Activated CD8-positive, alpha-beta memory T cell treated with anti-CD3 and anti-CD28 coated beads, Interleukin-2, amount 50 U/mL, for 24 hours (primary cell): ENCODE measurements at regions not wholly inside any gene's neighbourhood (a gene's known extent, or its start where the extent isn't known, plus 50 kb on each side); places are given as distances from the start of the nearest gene placed in this dataset.
"Not testable (repeated sequence)": the region's sequence is repeated elsewhere in the genome, so short reads cannot be mapped to it uniquely, and the experiment has no call there.

Experiments used
- DNase-seq: peaks from one replicate; pipeline ENCODE4 v3.0.0-alpha.2; 2020; ENCODE audit errors: extremely low read depth

DNA sequence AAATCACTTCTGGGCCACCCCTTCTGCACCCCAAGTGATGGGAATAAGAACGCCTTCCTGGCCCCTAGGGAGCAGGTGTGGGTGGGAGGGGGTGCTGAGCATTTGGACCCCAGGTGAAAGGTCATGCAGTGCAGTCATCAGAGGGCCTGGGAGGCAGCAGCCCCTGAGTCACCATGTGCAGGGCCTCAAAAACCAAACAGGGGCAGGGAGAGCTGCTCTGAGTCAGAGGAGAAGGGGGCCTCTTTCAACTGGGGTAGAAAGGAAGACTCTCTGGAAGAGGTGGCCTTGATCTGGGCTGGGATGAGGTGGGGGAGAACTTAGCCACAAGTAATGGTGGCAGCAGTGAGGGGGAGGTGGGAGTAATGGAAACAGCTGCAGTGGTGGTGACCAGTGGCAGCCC is 164.3 kb downstream of the BUB3 start:
- DNase-seq, result no peak

- no peak for DNase-seq
These were observed 165.9 kb downstream of the BUB3 start for GRCh38 chr10:123320091-123320490.

DNA sequence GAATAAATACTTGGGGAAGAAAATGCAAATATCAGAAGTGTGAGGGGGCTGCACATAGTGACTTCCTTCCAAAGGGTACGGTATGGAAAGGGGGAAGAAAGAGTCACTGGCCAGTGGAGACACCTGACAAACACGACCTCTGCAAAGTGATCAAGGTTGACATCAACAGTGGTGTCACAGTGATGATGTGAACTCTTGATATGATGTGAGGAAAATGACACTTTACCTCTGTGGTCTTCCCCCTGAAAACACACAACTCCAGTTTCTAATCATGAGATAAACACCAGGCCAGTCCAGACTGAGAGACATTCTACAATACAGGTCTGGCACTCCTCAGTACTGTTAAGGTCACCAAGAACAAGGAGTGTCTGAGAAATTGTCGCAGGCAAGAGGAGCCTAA is 169.7 kb downstream of the BUB3 start:
- no peak for DNase-seq

DNA sequence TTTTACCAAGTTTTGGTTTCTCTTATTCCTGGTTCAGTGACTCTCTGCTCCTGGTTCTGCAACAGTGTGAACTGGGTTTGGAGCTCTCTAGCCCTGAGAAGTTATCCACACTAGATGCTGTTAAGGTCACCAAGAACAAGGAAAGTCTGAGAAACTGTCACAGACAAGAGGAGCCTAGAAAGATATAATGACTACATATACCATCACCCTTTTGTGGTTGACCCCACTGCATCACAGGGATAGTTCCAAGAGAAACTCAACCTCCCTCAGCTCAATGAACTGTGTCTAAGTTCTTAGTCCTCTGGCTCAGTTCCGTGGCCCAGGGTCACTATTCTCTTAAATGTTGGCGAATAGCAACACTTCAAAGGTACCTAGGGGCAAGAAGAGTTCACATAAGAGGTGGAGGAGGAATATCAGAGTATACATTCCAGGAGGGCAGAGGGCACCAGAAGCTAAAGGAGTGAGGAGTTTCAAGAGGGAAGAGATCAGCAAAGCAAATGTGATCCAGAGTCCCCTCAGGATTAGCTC is 171.5 kb downstream of the BUB3 start:
- DNase-seq, result no peak

DNA sequence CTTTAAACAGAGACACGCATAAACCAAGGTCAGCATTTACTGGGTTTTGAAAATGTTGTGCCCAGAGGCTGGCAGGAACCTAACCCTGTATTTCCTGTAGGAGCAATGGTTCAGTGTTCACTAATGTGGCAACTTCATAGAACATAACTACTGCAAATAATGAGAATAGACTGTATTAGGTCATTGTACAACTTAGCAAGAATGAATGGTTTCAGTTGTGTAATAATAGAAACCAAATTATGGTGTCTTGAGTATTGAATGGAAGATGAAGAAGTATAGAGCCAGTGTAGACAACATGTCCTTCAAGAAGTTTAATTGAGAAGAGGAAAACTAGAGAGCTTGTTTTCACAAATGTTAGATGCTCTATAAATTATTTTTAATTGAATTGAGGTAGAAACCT is 172.5 kb downstream of the BUB3 start:
- DNase-seq, result no peak

GRCh38 chr10:123327450-123327849 is 173.2 kb downstream of the BUB3 start:
- DNase-seq, result no peak

GRCh38 chr10:123327896-123328295 is 173.7 kb downstream of the BUB3 start:
- DNase-seq, result no peak

GRCh38 chr10:123331438-123331837 is 177.2 kb downstream of the BUB3 start:
- DNase-seq, result no peak

DNA sequence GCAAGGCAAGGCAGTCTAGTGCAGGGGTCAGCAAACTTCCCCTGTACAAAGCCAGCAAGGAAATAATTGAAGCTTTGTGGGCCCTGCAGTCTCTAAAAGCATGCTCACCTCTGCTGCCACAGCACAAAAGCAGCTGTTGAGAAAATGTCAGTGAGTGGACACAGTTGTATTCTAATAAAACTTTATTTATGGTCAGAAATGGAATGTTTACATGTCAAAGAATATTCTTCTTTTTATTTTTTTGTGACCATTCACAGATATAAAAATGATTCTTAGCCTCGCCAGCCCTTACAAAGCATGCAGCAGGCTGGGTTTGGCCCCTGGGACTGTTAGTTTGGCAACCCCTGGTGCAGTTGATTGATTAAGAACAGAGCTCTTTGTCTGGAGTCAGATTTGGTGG is 192.4 kb downstream of the BUB3 start:
- DNase-seq, result no peak

DNA sequence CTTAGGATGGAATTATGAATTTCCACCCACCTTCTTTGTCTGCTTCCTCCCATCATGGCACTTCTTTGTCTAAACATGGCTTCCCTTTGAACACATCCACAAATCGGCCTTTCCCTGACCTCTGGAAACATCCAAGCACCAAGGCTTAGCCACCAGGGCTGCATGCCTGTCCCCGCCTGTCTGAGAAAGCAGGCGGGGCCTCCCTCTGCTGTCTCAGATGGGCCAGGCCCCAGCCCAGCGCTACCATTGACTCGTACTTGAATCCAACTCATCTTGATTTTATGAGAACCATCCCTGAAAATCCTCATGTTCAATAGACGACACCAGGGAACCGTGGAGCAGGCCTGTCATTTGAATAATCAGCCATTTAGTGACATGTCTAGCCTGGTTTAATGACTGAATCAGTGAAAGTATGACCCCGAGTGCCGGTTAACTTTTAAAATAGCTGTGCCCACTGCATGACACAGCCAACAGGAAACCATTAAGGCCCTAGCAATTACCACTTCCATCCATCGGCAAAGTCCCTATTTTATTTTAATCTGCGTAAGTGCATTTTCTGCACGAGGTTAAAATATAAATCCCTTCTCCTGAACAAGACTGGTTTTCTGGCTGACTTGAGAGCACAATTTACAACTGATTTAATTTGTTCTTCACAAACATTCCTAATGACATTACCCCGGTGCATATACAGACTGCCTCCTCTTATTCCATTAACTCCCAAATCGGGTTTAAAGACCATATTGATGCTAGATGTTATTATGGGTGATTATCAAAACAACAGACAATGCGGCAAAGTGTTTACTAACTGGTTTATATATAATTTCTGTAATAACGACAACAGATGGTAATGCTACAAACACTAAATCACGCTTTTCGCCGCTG is 194.7 kb downstream of the BUB3 start:
- no peak for DNase-seq

DNA sequence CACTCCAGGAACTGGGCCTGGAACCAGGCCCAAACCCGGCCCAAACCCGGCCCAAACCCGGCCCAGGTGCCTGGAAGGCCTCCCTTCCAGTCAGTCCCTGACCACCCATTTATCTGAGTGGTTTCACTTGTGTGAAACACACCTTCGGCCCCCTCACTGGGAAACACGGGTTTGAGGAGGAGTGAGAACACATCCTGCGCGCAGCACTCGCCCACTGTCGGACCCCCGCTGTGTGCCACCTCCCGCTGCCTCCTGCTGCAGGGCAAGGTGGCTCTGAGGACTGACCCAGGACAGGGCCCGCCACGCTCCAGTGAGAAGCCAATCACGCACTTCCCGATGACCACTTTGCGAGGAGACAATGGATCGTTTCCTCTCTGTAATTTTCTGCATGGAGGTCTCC is 197.5 kb downstream of the BUB3 start:
- DNase-seq, result no peak

DNA sequence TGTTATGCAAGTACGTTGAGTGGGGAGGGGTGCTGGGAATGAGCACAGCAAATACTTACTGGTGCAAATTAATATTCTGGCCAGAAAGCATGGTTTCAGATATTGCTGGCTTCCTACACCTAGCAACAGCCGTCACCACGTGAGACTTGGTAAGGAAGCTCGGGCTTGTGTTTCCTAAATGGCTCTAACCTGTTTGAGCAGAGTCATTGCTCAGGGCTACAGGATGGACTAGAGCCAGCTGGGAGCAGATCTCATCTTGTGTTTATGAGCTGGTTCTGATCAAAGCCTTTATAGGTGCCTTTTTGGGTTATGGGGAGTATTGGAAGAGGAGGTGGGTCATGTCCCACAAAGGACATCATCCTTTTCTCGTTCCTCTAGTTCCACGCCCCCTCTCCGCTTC is 200.3 kb downstream of the BUB3 start:
- DNase-seq, result no peak

GRCh38 chr10:123355748-123356481 is 201.7 kb downstream of the BUB3 start:
- no peak for DNase-seq

DNA sequence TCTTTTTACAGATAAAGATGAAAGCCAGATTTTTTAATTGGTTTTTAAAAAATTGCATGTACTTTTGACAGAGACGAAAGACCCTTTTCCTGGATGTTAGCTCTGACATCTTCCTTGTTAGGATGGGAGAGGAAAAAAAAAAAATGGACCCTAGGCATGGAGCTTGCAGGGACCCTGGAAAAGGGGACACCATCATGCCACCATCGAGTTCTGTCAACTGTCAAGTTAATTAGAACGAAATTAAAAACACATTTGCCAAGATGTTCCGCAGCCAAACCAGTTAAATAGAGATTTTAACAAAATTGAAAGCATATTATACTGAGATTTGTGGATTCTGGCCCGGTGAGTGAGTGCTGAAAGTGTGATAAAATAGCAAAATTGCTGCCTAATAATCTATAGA is 202.6 kb downstream of the BUB3 start:
- DNase-seq, result no peak

- DNase-seq, result no peak
These were observed 203.3 kb downstream of the BUB3 start for GRCh38 chr10:123357421-123357930.

- DNase-seq, result no peak
These were observed 205.3 kb downstream of the BUB3 start for GRCh38 chr10:123359539-123359938.

DNA sequence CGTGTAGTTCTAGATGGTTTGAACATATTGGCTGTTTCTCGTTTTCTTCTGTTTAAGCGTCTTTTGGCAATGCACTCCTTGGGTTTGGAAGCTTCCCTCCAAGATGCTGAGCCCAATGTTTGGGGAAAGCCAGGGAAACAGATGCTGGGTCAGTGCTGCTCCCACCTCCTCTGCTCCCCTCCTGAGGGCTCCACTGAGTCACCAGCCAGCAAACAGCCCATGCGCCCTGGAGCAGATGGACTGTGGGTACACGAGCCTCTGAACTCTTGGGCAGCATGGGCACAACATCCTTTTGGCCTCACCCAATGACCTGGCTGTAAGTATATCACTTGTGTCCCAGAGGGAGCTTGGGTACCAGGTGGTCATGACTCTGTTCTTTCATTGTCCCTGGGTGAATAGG is 207.6 kb downstream of the BUB3 start:
- no peak for DNase-seq

GRCh38 chr10:123367195-123367594 is 213.0 kb downstream of the BUB3 start:
- DNase-seq, result no peak

DNA sequence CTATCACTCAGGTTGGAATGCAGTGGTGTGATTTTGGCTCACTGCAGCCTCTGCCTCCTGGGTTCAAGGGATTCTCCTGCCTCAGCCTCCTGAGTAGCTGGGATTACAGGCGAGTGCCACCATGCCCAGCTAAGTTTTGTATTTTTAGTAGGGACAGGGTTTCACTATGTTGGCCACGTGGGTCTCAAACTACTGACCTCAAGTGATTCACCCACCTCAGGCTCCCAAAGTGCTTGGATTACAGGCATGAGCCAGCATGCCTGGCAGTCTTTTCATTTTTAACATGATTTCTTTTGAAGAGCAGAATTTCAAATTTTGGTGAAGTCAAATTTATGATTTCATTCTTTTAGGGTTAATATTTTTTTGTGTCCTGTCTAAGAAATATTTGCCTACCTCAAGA is 217.4 kb downstream of the BUB3 start:
- DNase-seq, result not testable (repeated sequence)

- DNase-seq, result no peak
These were observed 219.4 kb downstream of the BUB3 start for GRCh38 chr10:123373591-123373990.

- no peak for DNase-seq
These were observed 220.9 kb downstream of the BUB3 start for GRCh38 chr10:123375097-123375496.

- DNase-seq, result no peak
These were observed 221.5 kb downstream of the BUB3 start for GRCh38 chr10:123375738-123376137.

DNA sequence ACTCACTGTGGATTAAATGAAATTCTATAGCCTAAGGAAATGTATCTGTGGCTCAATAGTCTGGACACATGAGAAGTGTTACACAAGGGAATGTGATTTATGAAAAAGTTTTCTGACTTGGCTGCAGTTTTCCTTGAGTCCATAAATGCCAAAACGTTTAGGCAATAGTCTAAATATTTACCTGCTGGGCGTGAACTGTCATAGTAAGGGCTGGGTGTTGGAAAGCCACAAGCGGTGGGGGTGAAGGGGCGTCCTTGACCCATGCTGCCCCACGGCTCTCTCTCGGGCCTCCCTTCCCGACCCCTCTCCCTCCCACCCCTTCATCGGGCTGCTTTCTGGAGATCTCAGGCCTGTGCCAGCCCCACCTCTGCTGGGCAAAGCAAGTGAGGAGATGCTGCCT is 223.7 kb downstream of the BUB3 start:
- DNase-seq, result no peak
